ENCODE measurements at regions not wholly inside any gene's neighbourhood (a gene's known extent, or its start where the extent isn't known, plus 50 kb on each side); places are given as distances from the start of the nearest gene placed in this dataset.
"Not testable (repeated sequence)": the region's sequence is repeated elsewhere in the genome, so short reads cannot be mapped to it uniquely, and the experiment has no call there.

DNA sequence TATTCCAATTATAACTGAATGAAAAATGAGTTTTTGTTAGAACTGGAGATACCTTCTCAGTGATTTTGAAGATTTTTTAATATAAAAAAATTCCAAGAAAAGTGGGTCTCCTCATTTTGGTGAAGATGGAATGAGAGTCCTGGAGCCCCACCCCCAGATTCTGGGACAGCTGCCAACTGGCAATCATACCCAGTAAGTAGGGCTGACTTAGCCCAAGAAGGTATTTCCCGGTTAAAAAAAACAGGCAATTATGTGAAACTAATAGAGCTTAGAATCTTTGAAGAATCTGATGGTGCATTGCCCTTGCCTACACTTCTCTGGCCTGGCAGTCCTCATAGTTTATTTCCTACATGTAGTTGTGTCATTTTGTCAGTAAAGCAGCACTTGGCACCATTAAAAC, 52.8 kb upstream of the VWDE start:
- intact Hi-C loops (cut with DNase I), result no loop called here
- DNase-seq, result peak in 34 of 42 donors; percentile 14 to 63 (median 36)

DNA sequence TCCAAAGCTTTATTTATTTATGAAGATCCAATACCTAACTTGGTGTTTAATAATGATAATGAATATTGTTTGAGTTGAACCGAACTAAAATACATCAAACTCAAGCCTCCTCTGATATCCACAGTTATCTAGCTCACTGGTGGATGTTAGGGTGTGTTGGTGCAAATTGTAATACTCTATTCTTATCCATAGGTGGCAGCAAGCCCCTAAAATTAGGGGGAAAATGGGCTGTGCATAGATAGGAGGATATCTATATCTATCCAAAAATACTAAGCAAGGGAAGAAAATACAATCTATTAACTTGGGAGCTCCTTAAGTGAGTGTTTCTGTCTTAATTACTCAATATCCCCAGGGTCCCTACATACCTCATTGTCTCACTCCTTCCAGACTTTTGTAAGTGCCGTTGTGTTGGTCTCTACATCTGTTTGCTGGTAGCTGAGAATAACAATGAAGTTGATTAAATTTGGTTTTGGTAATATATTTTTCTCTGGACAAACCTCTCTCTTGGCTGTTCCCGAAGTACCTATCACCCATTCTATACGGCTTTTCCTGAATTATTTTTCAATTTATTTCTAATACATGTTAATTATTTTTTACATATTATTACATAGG, 55.0 kb upstream of the VWDE start:
- DNase-seq, result peak in 5 of 42 donors; percentile 5 to 45 (median 12)

DNA sequence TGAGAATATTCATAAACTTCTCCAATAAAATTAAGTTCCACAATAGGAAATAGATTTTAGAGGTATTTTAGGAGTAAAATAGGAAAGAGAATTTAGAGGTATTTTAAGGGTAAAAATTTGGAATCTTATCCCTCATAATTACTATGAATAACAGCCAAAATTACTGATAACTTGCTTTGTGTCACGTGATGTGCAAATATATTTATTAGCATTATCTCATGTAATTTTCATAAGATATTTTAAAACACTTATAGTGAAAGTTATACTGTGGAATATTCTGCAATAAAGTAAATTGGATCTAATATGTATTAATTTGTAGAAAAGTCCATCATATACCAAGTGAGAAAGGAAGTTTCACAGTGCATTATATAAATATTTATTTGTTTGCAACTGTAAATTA, 64.2 kb upstream of the VWDE start:
- DNase-seq, result no peak
- intact Hi-C loops (cut with DNase I), result no loop called here

More for the DNA sequence above, 55.0 kb upstream of the VWDE start:
- intact Hi-C loops (cut with DNase I), result no loop called here

DNA sequence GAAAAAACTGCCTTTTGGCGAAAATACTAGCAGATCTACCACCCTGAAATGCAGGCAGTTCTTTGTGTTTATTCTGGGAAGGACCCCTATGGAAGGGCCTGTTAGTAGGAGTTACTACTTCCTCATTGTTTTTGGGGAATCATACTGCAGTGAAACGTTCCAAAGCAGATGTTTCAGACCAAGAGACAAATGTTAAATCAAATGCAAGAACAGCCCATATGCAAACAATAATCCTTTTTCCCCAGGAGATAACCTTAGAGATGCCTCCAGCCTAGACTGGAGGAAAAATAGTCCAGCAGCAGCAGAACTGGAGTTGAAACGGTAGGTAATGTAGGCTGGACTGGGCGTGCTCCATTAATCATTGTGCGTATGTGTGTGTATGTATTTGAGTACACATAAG, 65.9 kb upstream of the VWDE start:
- intact Hi-C loops (cut with DNase I), result no loop called here
- no peak for DNase-seq

DNA sequence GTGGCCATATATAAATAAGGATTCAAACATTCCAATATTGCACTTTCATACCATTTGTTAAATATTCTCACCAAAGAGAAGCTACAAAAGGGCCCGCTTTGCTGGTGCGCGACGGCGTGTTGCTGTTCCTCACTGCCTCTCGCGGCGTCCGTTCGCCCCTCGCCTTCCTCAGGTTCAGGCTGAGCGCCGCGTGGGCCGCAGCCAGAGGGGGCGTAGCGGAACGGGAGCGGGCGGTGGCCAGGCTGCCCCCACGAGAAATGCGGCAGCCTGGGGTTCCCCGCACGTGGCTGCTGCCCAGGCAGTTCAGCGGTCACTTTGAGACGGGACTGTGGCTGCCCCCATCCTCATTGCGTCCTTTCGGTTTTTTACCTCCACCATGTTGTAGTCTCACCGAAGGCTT, 67.3 kb upstream of the VWDE start:
- DNase-seq, result no peak
- intact Hi-C loops (cut with DNase I), result no loop called here

DNA sequence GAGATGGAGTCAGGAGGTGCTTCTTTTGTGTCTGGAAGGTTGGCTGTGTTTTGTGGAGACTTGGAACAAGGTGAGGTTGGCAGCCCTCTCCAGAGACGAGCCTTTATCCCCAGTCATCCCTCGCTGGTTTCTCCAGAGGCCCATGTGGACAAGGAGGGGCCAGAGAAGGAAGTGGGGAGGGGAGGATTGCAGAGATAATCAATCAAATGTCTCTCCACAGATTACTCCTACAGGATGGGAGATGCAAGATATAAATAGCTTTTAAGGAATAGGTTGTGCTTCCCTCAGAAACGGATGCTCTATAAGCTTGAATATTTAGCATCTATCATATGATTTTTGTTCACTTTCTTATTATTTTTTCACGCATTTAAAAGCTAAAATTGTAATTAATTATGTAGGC, 70.4 kb upstream of the VWDE start:
- intact Hi-C loops (cut with DNase I), result no loop called here
- DNase-seq, result no peak

DNA sequence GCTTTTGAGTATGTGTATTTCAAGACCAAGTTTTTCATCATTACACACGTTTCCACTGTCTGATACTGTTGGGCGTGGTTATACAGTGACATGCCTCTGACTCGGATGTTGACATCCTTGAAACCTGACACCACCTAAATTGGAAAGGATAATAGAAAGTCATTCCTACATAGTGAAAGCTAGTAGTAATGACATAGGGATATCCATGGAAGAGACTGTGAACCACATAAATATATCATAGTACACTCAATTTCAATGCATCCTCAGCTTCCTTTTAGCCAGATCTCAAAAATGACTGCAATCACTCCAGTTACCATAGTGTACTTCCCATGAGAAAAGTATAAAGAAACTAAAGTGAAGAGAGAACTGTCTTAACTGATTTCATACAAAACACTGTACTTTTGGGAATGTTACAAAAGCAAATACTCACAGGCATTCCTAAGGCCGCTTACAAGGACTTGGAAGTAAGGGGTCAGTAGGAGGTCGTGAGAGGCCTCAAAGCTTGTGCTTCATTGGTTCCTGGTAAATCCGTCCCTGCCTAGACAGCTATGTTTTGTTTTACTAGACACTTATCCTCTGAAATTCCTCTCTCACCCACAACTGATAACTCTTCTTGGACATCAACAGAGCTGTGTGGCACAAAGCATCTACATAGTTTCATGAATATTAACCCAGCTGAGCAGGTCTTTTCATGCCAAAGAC, 71.8 kb upstream of the VWDE start:
- intact Hi-C loops (cut with DNase I), result no loop called here
- DNase-seq, result no peak

DNA sequence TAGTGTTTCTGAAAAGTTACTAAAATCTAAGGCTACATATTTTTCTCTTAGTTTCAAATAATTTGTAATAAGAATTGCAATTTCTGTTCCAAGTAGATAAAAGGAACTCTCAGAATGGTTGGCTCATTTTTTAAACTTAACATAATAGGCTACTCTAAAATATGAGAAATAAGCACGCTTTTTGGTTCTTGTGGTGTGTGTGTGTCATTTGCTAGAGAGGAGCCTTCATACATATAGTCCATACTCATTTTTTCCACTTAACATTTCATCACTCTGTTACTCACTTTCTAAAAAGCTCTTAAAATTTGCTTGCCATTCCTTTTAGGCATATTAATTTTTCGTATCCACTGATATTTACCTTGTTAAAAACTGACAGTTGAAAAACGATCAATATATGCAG, 74.0 kb upstream of the VWDE start:
- intact Hi-C loops (cut with DNase I), result no loop called here
- no peak for DNase-seq

DNA sequence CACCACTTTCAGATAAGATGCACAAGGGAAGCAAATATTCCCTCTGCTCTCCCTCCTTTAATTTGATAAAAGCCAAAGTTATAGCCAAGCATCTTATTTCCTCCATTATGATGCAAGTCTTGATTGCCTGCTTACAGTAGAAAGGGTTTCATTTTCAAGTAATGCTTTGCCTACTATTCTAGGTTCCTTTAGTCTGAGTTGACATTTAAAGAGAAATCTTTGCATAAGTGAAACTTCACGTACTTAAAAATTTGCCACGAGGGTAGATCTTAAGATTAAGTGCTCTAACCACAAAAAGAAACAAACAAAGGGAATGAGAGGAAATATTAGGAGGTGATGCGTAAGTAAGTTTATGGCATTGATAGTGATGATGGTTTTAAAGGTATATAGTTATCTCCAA, 78.1 kb upstream of the VWDE start:
- intact Hi-C loops (cut with DNase I), result no loop called here
- DNase-seq, result no peak

DNA sequence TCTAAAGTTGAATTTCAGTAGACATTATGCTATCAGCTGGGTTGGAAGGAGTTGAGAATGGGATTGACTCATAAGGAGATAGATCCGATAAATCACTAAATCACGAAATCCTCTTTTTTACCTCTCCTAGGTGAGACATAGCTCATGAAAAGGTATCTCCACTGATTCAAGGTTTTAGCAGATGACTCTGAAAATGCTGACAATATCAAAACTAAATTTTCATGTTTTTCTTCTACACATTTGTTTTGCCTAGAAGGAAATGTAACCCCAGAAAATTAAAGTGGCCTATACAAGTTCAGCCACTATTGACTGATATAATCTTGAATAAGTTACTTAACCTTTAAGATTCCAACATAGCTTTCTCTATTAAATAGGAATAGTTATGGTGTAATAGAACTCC, 82.2 kb upstream of the VWDE start:
- intact Hi-C loops (cut with DNase I), result no loop called here
- no peak for DNase-seq

DNA sequence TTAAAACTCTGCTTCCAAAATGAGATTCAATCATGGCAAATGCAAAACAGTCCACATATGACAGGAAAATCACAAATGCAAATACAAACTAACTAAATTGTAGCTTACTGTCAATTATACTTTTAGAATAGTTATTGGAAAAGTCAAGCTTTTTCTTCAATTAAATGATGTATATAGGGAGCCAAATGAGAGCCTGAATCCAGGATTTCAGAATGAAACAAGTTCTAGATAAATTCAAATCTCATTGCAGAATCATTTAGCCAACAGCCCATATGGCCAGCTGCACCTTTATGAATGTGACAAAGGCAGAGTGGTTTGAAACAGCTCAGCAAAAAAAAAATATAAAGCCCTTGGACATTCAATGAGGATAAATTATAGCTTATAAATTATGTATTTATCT, 82.2 kb upstream of the SCIN start:
- intact Hi-C loops (cut with DNase I), result no loop called here
- no peak for DNase-seq

DNA sequence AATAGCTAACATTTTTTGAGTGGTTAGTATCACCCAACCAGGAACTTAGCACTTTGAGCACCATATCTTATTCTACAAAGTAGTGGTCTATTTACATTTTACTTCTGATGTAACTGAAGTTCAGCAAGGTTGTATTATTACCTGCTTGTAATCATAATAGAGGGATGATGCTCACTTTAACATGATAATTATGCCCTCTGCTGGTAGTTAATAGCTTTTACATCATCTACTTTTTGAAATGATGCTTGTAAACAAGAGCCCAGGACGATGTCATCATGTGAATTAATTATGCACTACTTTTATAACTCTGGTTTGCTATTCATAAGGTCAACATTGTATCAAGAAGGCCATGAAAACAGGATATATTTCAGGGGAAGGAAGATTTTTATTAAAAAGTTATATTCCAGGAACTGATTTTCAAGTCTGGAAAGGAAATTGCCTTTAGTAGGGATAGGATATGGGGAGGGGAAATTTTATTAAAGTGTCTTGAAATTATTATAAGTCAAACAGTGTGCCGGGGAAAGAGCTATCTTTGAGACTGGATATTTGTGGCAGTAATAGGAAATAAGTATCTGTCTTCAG, 80.3 kb upstream of the SCIN start:
- intact Hi-C loops (cut with DNase I), result loop anchor here (5.0 kb wide), 1 partner anchor 653 kb away; no protein-coding TSS in a partner anchor
- DNase-seq, result no peak

DNA sequence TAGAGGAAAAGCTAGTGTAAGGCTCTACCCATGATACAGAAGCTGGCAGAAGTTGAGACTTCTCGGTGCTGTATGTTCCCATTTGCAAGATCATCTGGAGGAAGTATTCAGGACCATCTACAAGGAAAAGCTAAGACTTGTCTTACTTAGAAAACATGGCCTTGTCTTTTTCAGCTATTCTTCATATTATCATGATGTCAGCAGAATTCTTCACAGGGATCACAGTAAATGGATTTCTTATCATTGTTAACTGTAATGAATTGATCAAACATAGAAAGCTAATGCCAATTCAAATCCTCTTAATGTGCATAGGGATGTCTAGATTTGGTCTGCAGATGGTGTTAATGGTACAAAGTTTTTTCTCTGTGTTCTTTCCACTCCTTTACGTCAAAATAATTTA, 79.6 kb upstream of the SCIN start:
- DNase-seq, result no peak
- intact Hi-C loops (cut with DNase I), result loop anchor here (5.0 kb wide), 1 partner anchor 654 kb away; no protein-coding TSS in a partner anchor

DNA sequence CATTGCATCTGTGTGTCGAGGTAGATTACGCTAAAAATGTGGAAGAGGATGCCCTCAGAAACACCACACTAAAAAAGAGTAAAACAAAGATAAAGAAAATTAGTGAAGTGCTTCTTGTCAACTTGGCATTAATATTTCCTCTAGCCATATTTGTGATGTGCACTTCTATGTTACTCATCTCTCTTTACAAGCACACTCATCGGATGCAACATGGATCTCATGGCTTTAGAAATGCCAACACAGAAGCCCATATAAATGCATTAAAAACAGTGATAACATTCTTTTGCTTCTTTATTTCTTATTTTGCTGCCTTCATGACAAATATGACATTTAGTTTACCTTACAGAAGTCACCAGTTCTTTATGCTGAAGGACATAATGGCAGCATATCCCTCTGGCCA, 79.0 kb upstream of the SCIN start:
- intact Hi-C loops (cut with DNase I), result loop anchor here (5.0 kb wide), 1 partner anchor 654 kb away; no protein-coding TSS in a partner anchor
- no peak for DNase-seq

DNA sequence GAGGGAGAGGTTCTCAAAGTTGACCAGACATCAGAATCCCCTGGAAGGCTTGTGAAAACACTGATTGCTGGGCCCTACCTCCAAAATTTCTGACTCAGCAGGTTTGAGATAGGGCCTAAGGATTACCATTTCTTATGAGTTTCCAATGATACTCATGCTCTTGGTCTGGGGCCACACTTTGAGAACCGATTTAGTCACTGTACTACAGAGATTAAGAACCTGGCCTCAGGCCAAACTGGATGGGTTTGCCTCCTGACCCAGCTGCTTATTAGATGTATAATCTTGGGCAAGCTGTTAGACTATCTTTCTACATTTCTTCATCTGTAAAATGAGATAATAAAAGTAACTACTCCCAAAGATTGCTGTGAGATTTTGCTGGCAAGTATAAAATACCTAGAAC, 77.1 kb upstream of the SCIN start:
- DNase-seq, result no peak
- intact Hi-C loops (cut with DNase I), result loop anchor here (5.0 kb wide), 1 partner anchor 656 kb away; no protein-coding TSS in a partner anchor

DNA sequence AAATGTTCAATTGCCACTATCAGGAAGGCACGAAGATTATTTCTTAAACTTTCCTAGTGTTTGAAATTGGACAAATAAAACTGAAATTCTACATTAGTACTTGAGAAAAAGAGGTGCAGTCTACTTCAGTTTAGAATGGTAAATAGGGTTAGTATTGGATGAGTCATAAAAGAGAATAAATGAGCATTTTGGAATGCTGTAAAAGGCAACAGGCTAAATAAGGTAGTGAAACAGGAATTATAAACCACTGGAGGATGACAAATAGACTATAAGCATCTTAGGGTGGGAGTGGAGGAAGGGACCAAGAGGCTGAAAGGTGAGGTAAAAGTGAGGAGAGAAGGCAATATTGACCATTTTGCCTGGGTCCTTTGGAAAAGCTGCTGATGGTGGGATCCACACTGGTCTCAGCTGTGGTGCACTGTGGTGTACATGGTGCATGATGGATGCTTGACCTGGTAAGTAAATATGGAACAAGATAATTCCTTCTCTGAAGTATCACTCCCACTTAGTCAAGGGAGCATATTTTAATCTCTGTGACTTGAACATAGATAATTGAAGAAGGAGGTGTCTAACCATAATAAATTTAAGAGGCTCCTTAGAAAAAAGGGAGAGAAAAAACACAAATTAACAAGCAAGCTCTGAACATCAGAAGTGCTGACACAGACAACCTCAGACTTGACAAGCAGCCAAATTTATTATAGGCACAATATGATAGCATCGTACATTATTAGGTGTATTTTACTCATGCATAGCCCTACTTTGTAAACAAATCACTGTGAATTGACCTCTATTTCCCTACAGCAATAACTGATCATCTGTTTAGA, 76.4 kb upstream of the SCIN start:
- DNase-seq, result no peak
- intact Hi-C loops (cut with DNase I), result loop anchor here (5.0 kb wide), 1 partner anchor 657 kb away; no protein-coding TSS in a partner anchor

DNA sequence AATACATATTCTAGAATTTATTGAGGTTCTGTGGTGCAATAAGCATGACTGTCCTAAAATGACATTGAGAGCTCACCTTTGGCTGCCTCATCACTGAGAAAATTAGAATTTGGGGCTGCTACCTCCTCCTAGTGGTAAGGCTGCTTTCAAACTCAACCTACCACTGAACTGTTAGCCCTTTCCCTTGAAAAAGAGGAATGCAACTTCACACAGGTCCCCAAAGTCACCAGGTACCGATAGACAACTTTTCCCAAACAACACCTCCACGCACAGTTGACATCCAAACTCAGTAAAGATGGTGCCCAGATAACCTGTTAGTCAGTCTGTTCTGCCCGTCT, 75.9 kb upstream of the SCIN start:
- intact Hi-C loops (cut with DNase I), result loop anchor here (5.0 kb wide), 1 partner anchor 657 kb away; no protein-coding TSS in a partner anchor

DNA sequence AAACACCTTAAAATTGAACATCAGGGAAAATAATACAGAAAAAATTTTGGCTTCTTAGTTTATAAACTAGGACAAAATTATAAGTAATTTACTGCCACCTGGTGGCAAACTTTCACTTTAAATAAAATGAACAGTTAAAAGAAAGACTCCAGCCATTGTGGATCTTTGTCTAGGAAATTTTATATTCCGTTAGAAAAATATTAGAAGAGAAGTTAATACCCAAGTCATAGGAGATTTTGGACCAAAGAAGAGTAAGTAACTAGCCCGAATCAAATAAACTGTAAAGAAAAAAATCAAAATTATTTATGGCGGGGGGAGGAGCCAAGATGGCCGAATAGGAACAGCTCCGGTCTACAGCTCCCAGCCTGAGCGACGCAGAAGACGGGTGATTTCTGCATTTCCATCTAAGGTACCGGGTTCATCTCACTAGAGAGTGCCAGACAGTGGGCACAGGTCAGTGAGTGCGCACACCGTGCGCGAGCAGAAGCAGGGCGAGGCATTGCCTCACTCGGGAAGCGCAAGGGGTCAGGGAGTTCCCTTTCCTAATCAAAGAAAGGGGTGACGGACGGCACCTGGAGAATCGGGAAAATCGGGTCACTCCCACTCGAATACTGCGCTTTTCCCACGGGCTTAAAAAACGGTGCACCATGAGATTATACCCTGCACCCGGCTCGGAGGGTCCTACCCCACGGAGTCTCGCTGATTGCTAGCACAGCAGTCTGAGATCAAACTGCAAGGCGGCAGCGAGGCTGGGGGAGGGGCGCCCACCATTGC, 73.4 kb upstream of the SCIN start:
- intact Hi-C loops (cut with DNase I), result not testable (repeated sequence)
- DNase-seq, result peak in 5 of 42 donors; percentile 4 to 14 (median 5)

More for the DNA sequence above, 75.9 kb upstream of the SCIN start:
- DNase-seq, result no peak

DNA sequence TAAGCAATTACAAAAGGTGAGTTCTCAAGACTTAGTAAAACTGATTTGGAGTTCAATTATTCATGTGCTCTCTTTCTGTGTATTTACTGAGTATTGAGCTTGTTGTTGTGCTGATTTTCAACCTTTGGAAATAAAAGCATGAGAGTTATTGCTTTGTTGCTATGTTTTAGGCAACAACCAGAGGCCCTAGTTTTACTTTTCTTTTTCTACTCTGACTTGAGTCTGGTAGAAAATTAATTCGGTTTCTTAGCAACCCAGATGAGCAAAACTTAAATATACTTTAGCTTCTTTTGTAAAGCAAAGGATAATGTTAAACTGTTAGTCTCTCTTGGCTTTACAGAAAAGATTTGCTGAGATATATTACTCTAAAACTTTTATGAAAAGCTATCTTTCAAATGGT, 66.4 kb upstream of the SCIN start:
- intact Hi-C loops (cut with DNase I), result no loop called here
- no peak for DNase-seq

Measured in head of caudate nucleus (tissue), 42 donors.